GM12891 (cell line): ENCODE measurements at regions not wholly inside any gene's neighbourhood (a gene's known extent, or its start where the extent isn't known, plus 50 kb on each side); places are given as distances from the start of the nearest gene placed in this dataset.

ENCODE experiments used
- PAX5 ChIP-seq: IDR thresholded peaks from 2 replicates; pipeline ENCODE4 v1.6.1; 2011; ENCODE audit warnings: low read length, moderate library complexity, mild to moderate bottlenecking; ENCODE audit not compliant: insufficient read depth, severe bottlenecking
- POLR2A ChIP-seq: IDR thresholded peaks from 2 replicates; pipeline ENCODE4 v1.6.1; 2011; ENCODE audit warnings: low read depth, low read length, control low read depth
- POLR2AphosphoS5 ChIP-seq: IDR thresholded peaks from 2 replicates; pipeline ENCODE4 v1.6.1; 2011; ENCODE audit warnings: low read depth, low read length, control low read depth
- SPI1 ChIP-seq: IDR thresholded peaks from 2 replicates; pipeline ENCODE4 v1.6.1; 2011; ENCODE audit warnings: low read depth, low read length, control low read depth
- TAF1 ChIP-seq: IDR thresholded peaks from 2 replicates; pipeline ENCODE4 v1.6.1; 2011; ENCODE audit warnings: low read depth, low read length, control low read depth

- TF ChIP-seq TAF1 (no peak), POLR2AphosphoS5 (no peak), SPI1 (no peak), POLR2A (no peak), PAX5 (no peak)
These were observed 916.5 kb upstream of the FAT3 start for GRCh38 chr11:91308069-91308468.
